Neural progenitor cell (in vitro differentiated cells): ENCODE measurements at regions not wholly inside any gene's neighbourhood (a gene's known extent, or its start where the extent isn't known, plus 50 kb on each side); places are given as distances from the start of the nearest gene placed in this dataset.

Experiments used
- EZH2phosphoT487 ChIP-seq: fragments of 200-600 bp; sonication (generic); IDR thresholded peaks from 2 replicates; pipeline ENCODE4 v1.6.1; 2017; ENCODE audit warnings: antibody characterized with exemption
- TF ChIP-seq, protein P1 (sequence below): fragments of 200-600 bp; sonication (generic); IDR thresholded peaks from 2 replicates; pipeline ENCODE4 v1.5.1; 2017; ENCODE audit warnings: antibody characterized with exemption, mild to moderate bottlenecking

DNA sequence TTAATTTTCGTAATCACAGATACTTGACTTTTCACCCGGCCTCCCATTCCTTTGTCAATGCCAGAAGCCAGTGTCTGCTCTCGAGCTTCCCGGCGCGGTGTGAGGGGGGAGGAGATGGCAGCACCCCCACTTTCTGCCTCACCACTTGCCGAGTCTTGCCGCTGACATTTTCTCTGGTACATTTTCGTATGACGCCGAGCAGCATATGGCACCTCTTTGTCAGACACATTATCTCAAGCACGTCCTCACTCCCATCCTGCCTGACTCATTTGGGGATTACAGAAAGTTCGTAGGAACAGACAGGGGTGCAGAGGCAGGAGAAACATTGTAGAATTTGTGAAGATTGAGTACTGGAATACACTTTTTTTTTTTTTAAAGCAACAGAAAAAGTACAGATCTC lies 60.8 kb upstream of the SORCS3 start:
- TF ChIP-seq, protein P1, sequence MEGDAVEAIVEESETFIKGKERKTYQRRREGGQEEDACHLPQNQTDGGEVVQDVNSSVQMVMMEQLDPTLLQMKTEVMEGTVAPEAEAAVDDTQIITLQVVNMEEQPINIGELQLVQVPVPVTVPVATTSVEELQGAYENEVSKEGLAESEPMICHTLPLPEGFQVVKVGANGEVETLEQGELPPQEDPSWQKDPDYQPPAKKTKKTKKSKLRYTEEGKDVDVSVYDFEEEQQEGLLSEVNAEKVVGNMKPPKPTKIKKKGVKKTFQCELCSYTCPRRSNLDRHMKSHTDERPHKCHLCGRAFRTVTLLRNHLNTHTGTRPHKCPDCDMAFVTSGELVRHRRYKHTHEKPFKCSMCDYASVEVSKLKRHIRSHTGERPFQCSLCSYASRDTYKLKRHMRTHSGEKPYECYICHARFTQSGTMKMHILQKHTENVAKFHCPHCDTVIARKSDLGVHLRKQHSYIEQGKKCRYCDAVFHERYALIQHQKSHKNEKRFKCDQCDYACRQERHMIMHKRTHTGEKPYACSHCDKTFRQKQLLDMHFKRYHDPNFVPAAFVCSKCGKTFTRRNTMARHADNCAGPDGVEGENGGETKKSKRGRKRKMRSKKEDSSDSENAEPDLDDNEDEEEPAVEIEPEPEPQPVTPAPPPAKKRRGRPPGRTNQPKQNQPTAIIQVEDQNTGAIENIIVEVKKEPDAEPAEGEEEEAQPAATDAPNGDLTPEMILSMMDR = no peak
- TF ChIP-seq EZH2phosphoT487 = no peak
